H1 (cell line): ENCODE measurements at regions not wholly inside any gene's neighbourhood (a gene's known extent, or its start where the extent isn't known, plus 50 kb on each side); places are given as distances from the start of the nearest gene placed in this dataset.

ENCODE experiments used
- CTCF ChIA-PET: fragments of 300-600 bp; sonication (Branson Sonifier 250); formaldehyde crosslinking; loops from one replicate; lab custom pipeline; 2021; ENCODE audit not compliant: partially characterized antibody; lab: Charles Lee
- POLR2A ChIA-PET: fragments of 300-600 bp; sonication (Branson Sonifier 250); formaldehyde crosslinking; loops from one replicate; lab custom pipeline; 2021; ENCODE audit warnings: inconsistent platforms; ENCODE audit not compliant: partially characterized antibody; lab: Charles Lee
- DNase-seq, 2 experiments: peaks; one replicate each; pipeline versions ENCODE4 v3.0.0 to v3.0.0-alpha.2; 2010 to 2022; ENCODE audit warnings: low spot score in 2 of 2, low read depth in 1 of 2, mixed read lengths in 1 of 2
- FAIRE-seq: peaks from 2 replicates; lab custom pipeline; 2011; peaks lifted over from hg19 to GRCh38; lab: Jason Lieb, UNC
- H2AFZ ChIP-seq: 2 replicates; pipeline ENCODE4 v1.8.1; 2012; ENCODE audit warnings: low read length, inconsistent platforms
- H2AK5ac ChIP-seq: 2 replicates; pipeline ENCODE4 v1.6.1; 2013; ENCODE audit warnings: low read depth, low read length
- H2BK120ac ChIP-seq: replicated peaks from 2 replicates; pipeline ENCODE3; 2013; ENCODE audit warnings: low read depth, low read length, inconsistent platforms
- H2BK12ac ChIP-seq: 2 replicates; pipeline ENCODE4 v1.6.1; 2013; ENCODE audit warnings: low read depth, low read length
- H2BK15ac ChIP-seq: 2 replicates; pipeline ENCODE4 v1.6.1; 2013; ENCODE audit warnings: low read length
- H2BK20ac ChIP-seq: 2 replicates; pipeline ENCODE4 v1.6.1; 2013; ENCODE audit warnings: low read length
- H2BK5ac ChIP-seq: 2 replicates; pipeline ENCODE4 v1.6.1; 2013; ENCODE audit warnings: low read depth, low read length
- H3K14ac ChIP-seq: 2 replicates; pipeline ENCODE4 v1.6.1; 2013; ENCODE audit warnings: inconsistent platforms; ENCODE audit not compliant: insufficient read length
- H3K18ac ChIP-seq: 2 replicates; pipeline ENCODE4 v1.6.1; 2013; ENCODE audit warnings: low read length; ENCODE audit errors: extremely low read depth
- H3K23ac ChIP-seq: 2 replicates; pipeline ENCODE4 v1.6.1; 2013; ENCODE audit warnings: inconsistent platforms; ENCODE audit not compliant: insufficient read length
- H3K23me2 ChIP-seq: 2 replicates; pipeline ENCODE4 v1.6.1; 2013; ENCODE audit warnings: low read depth, low read length
- H3K27ac ChIP-seq: 2 replicates; pipeline ENCODE4 v1.6.1; 2011; ENCODE audit warnings: low read depth, low read length, inconsistent platforms
- H3K27me3 ChIP-seq, 4 experiments: replicated peaks in 1 of 4; 1 replicate in 1 of 4; 2 replicates in 3 of 4; pipeline versions ENCODE4 v1.6.1 to v1.8.1; 2011 to 2013; ENCODE audit warnings: low read length in 3 of 4, mild to moderate bottlenecking in 3 of 4, inconsistent platforms in 2 of 4, mixed read lengths in 2 of 4, moderate library complexity in 1 of 4; ENCODE audit not compliant: control insufficient read depth in 3 of 4, insufficient read depth in 3 of 4; ENCODE audit errors: extremely low read depth in 1 of 4
- H3K36me3 ChIP-seq, 4 experiments: 2 replicates each; pipeline versions ENCODE4 v1.6.1 to v1.8.1; 2011 to 2013; ENCODE audit warnings: mild to moderate bottlenecking in 4 of 4, low read length in 3 of 4, moderate library complexity in 2 of 4, control low read depth in 1 of 4, inconsistent platforms in 1 of 4; ENCODE audit not compliant: insufficient read depth in 4 of 4, control insufficient read depth in 2 of 4
- H3K4ac ChIP-seq: replicated peaks from 2 replicates; pipeline ENCODE3; 2013; ENCODE audit warnings: low read length, low read depth, mixed read lengths, inconsistent platforms; ENCODE audit not compliant: insufficient read length
- H3K4me1 ChIP-seq, 4 experiments: replicated peaks in 1 of 4; 1 replicate in 1 of 4; 2 replicates in 3 of 4; pipeline versions ENCODE4 v1.6.1 to v1.8.1; 2011 to 2013; ENCODE audit warnings: low read length in 3 of 4, inconsistent platforms in 2 of 4, mixed read lengths in 1 of 4; ENCODE audit not compliant: insufficient read depth in 4 of 4, control insufficient read depth in 3 of 4
- H3K4me2 ChIP-seq, 2 experiments: 2 replicates each; pipeline versions ENCODE4 v1.6.1 to v1.8.1; 2011 to 2013; ENCODE audit warnings: low read depth in 2 of 2, low read length in 2 of 2, control low read depth in 1 of 2, inconsistent platforms in 1 of 2, mild to moderate bottlenecking in 1 of 2; ENCODE audit not compliant: insufficient read depth in 1 of 2
- H3K4me3 ChIP-seq, 4 experiments: fragments of 200-600, 300-600 bp in 1 of 4; sonication (generic), shearing (Covaris generic), sonication (Bioruptor Twin) in 1 of 4; 2 replicates each; pipeline versions ENCODE4 v1.5.1 to v1.8.1; 2011 to 2016; ENCODE audit warnings: low read length in 4 of 4, low read depth in 3 of 4, control low read depth in 2 of 4, inconsistent platforms in 2 of 4, mild to moderate bottlenecking in 2 of 4, mixed read lengths in 1 of 4, moderate library complexity in 1 of 4; ENCODE audit not compliant: insufficient read depth in 2 of 4; ENCODE audit errors: extremely low read depth in 1 of 4
- H3K56ac ChIP-seq: replicated peaks from 2 replicates; pipeline ENCODE3; 2013; ENCODE audit warnings: low read depth, mild to moderate bottlenecking, mixed read lengths, low read length, inconsistent platforms; ENCODE audit not compliant: insufficient read length
- H3K79me1 ChIP-seq: 2 replicates; pipeline ENCODE4 v1.6.1; 2013; ENCODE audit warnings: low read depth, low read length, control low read depth
- H3K79me2 ChIP-seq, 2 experiments: 2 replicates each; pipeline versions ENCODE4 v1.6.1 to v1.8.1; 2012 to 2013; ENCODE audit warnings: low read length in 2 of 2, mild to moderate bottlenecking in 2 of 2, inconsistent platforms in 1 of 2; ENCODE audit not compliant: insufficient read depth in 2 of 2, control insufficient read depth in 1 of 2
- H3K9ac ChIP-seq, 4 experiments: replicated peaks in 1 of 4; 1 replicate in 1 of 4; 2 replicates in 3 of 4; pipeline versions ENCODE4 v1.6.1 to v1.8.1; 2011 to 2013; ENCODE audit warnings: low read depth in 3 of 4, low read length in 3 of 4, control low read depth in 2 of 4, mild to moderate bottlenecking in 2 of 4, moderate library complexity in 2 of 4, inconsistent platforms in 1 of 4; ENCODE audit errors: extremely low read depth in 1 of 4
- H3K9me3 ChIP-seq, 2 experiments: 2 replicates each; pipeline versions ENCODE4 v1.6.1 to v1.8.1; 2012 to 2013; ENCODE audit warnings: mild to moderate bottlenecking in 2 of 2, moderate library complexity in 2 of 2, control low read depth in 1 of 2, inconsistent platforms in 1 of 2, low read depth in 1 of 2, low read length in 1 of 2, mixed read lengths in 1 of 2; ENCODE audit not compliant: insufficient read depth in 2 of 2
- H4K20me1 ChIP-seq, 2 experiments: replicated peaks in 1 of 2; 2 replicates each; pipeline versions ENCODE3 to v1.8.1; 2011 to 2013; ENCODE audit warnings: inconsistent platforms in 2 of 2, low read length in 2 of 2, mild to moderate bottlenecking in 1 of 2; ENCODE audit not compliant: insufficient read depth in 2 of 2, control insufficient read depth in 1 of 2
- H4K5ac ChIP-seq: 2 replicates; pipeline ENCODE4 v1.6.1; 2013; ENCODE audit warnings: low read length, low read depth, mixed read lengths, inconsistent platforms; ENCODE audit not compliant: insufficient read length
- H4K8ac ChIP-seq: 2 replicates; pipeline ENCODE4 v1.8.0; 2013; ENCODE audit warnings: mild to moderate bottlenecking, moderate library complexity, low read length, inconsistent platforms; ENCODE audit not compliant: insufficient read depth; ENCODE audit errors: extremely low read depth
- H4K91ac ChIP-seq: replicated peaks from 2 replicates; pipeline ENCODE3; 2013; ENCODE audit warnings: low read length, mixed read lengths, inconsistent platforms; ENCODE audit not compliant: insufficient read length
- CEBPB ChIP-seq: IDR thresholded peaks from 2 replicates; pipeline ENCODE4 v1.6.1; 2012; ENCODE audit warnings: low read depth, low read length
- GTF2F1 ChIP-seq: IDR thresholded peaks from 2 replicates; pipeline ENCODE4 v1.6.1; 2012; ENCODE audit warnings: low read depth, low read length, improper control_type of control experiment, borderline replicate concordance
- HDAC6 ChIP-seq: IDR thresholded peaks from one replicate; pipeline ENCODE4 v1.7.1; 2012; ENCODE audit warnings: low read depth, mild to moderate bottlenecking, inconsistent platforms, low read length, moderate library complexity
- KDM1A ChIP-seq: fragments of 200-600, 300-600 bp; sonication (generic); IDR thresholded peaks from 2 replicates; pipeline ENCODE4 v1.7.1; 2016; ENCODE audit warnings: mild to moderate bottlenecking, low read length, borderline replicate concordance
- KDM5A ChIP-seq: fragments of 200-600 bp; IDR thresholded peaks from 2 replicates; pipeline ENCODE4 v1.7.1; 2012; ENCODE audit warnings: mild to moderate bottlenecking, low read length, inconsistent platforms, mixed read lengths
- NRF1 ChIP-seq: IDR thresholded peaks from 2 replicates; pipeline ENCODE4 v1.6.1; 2011; ENCODE audit warnings: mild to moderate bottlenecking, low read depth, low read length, improper control_type of control experiment
- POLR2A ChIP-seq, 2 experiments: IDR thresholded peaks; 1 replicate in 1 of 2; 2 replicates in 1 of 2; pipeline ENCODE4 v1.6.1; 2011; ENCODE audit warnings: low read depth in 2 of 2, low read length in 2 of 2, mild to moderate bottlenecking in 2 of 2; ENCODE audit errors: control extremely low read depth in 1 of 2
- RNF2 ChIP-seq: fragments of 200-900, 300-1000 bp; sonication (generic); IDR thresholded peaks from 2 replicates; pipeline ENCODE4 v1.7.1; 2016; ENCODE audit warnings: borderline replicate concordance, low read depth, mild to moderate bottlenecking, antibody characterized with exemption, low read length; ENCODE audit not compliant: poor library complexity, severe bottlenecking; ENCODE audit errors: missing control alignments
- SIN3A ChIP-seq, 2 experiments: IDR thresholded peaks in 1 of 2; conservative IDR thresholded peaks in 1 of 2; 2 replicates each; pipeline ENCODE4 v1.6.1; 2011 to 2012; ENCODE audit warnings: low read length in 2 of 2, improper control_type of control experiment in 1 of 2, low read depth in 1 of 2, mild to moderate bottlenecking in 1 of 2
- SP2 ChIP-seq: IDR thresholded peaks from 2 replicates; pipeline ENCODE4 v1.6.1; 2012; ENCODE audit warnings: mild to moderate bottlenecking, low read length, inconsistent platforms
- TCF12 ChIP-seq: IDR thresholded peaks from 2 replicates; pipeline ENCODE4 v1.6.1; 2011; ENCODE audit warnings: low read depth, mild to moderate bottlenecking, low read length
- TEAD4 ChIP-seq: IDR thresholded peaks from 2 replicates; pipeline ENCODE4 v1.6.1; 2012; ENCODE audit warnings: low read depth, low read length, inconsistent platforms, mixed read lengths
- WGBS, 2 experiments: shearing (Covaris generic) in 1 of 2; methylation state at CpG; one replicate each; pipeline versions ENCODE4 v1.1.6 to v1.1.7; 2013 to 2015; ENCODE audit warnings: low lambda C conversion rate in 2 of 2, mixed read lengths in 2 of 2, inconsistent platforms in 1 of 2, low coverage in 1 of 2, missing lambda C conversion rate in 1 of 2; ENCODE audit not compliant: insufficient replicate concordance in 2 of 2, insufficient coverage in 1 of 2, insufficient read length in 1 of 2; ENCODE audit errors: extremely low coverage in 1 of 2, missing lambda C conversion rate in 1 of 2; 5-methylcytosine and 5-hydroxymethylcytosine counted together
- TF ChIP-seq, protein P1 (sequence below): IDR thresholded peaks from 2 replicates; pipeline ENCODE4 v1.6.1; 2012; ENCODE audit warnings: low read length, inconsistent platforms

DNA sequence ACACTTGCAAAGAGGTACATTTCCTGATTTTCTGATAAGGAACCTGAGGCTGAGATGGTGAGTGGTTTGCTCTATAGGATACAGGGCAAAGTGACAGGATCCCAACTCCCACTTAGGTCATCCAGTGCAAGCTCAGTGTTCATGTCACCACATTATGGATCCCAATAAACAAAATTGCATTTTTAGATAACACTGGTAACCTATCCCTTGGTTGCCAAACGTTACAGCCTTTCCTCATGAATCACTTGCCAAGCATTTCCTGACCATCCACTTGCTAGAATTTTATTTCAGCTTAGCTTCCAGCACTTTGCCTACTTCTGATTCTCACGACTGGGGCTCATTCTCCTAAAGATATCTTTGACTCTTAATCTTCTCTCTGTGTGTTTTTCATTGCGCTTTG, 131.4 kb upstream of the ODAD2 start:
- Histone ChIP-seq H3K79me1 (no peaks in the 10 kb centered on the region), H3K4me3 (no peak overlapping the region), H3K14ac (no peak overlapping the region), H3K23me2 (no peaks in the 10 kb centered on the region), H3K23ac (no peak overlapping the region), H2AK5ac (no peak overlapping the region), H3K18ac (no peak overlapping the region), H3K27ac (no peak overlapping the region), H3K27me3 (no peaks in the 10 kb centered on the region), H4K91ac (no peak overlapping the region), H3K56ac (no peak overlapping the region), H3K79me2 (no peaks in the 10 kb centered on the region), H3K9ac (no peak overlapping the region), H3K36me3 (no peaks in the 10 kb centered on the region), H2BK15ac (no peak overlapping the region), H2BK120ac (no peak overlapping the region), H4K8ac (no peak overlapping the region), H2BK20ac (no peak overlapping the region), H4K20me1 (no peaks in the 10 kb centered on the region), H2AFZ (no peak overlapping the region), H4K5ac (no peak overlapping the region), H3K4ac (no peak overlapping the region), H2BK5ac (no peak overlapping the region), H3K4me2 (no peak overlapping the region), H3K4me1 (no peaks in the 10 kb centered on the region), H2BK12ac (no peak overlapping the region), H3K9me3 (peaks cover 0 to 4% of the 10 kb centered on the region in 2 experiments; a peak in 2 of 4 replicates)
- CTCF ChIA-PET, result no interaction called here
- 88% methylated on average over 3 of the region's 3 CpGs; no CpG with 5 or more reads in 1 of the 2 experiments for WGBS, 2 experiments
- no peak for DNase-seq
- TF ChIP-seq TEAD4 (no peak), GTF2F1 (no peak), KDM5A (no peak), TCF12 (no peak), RNF2 (no peak), NRF1 (no peak), POLR2A (IDR thresholded peaks at IDR 0.05; ENCODE audit: control extremely low read depth in 1 of 2, low read depth in 2 of 2, low read length in 2 of 2) (no peak), SP2 (no peak), KDM1A (no peak), CEBPB (no peak), HDAC6 (no peak), SIN3A (conservative IDR thresholded peaks at IDR 0.05 in 1 of 2, IDR thresholded peaks at IDR 0.05 in 1 of 2; ENCODE audit: low read depth in 1 of 2, low read length in 2 of 2) (no peak)
- TF ChIP-seq, protein P1, sequence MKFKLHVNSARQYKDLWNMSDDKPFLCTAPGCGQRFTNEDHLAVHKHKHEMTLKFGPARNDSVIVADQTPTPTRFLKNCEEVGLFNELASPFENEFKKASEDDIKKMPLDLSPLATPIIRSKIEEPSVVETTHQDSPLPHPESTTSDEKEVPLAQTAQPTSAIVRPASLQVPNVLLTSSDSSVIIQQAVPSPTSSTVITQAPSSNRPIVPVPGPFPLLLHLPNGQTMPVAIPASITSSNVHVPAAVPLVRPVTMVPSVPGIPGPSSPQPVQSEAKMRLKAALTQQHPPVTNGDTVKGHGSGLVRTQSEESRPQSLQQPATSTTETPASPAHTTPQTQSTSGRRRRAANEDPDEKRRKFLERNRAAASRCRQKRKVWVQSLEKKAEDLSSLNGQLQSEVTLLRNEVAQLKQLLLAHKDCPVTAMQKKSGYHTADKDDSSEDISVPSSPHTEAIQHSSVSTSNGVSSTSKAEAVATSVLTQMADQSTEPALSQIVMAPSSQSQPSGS, result no peak
- peak; percentile 45 for FAIRE-seq
- POLR2A ChIA-PET, result no interaction called here
